SK-N-SH treated with all-trans-retinoic acid at 6 μM for 48 hours (cell line): ENCODE measurements at regions not wholly inside any gene's neighbourhood (a gene's known extent, or its start where the extent isn't known, plus 50 kb on each side); places are given as distances from the start of the nearest gene placed in this dataset.

ENCODE experiments used
- ZFP3 ChIP-seq: fragments of 250-450 bp; sonication (Bioruptor Pico); IDR thresholded peaks from 2 replicates; pipeline ENCODE4 v1.5.0; 2020; ENCODE audit warnings: mild to moderate bottlenecking, moderate library complexity
- TF ChIP-seq, protein P1 (sequence below): fragments of 250-450 bp; sonication (Bioruptor Pico); IDR thresholded peaks from 2 replicates; pipeline ENCODE4 v1.8.0; 2020; ENCODE audit warnings: mild to moderate bottlenecking, moderate library complexity, borderline replicate concordance

DNA sequence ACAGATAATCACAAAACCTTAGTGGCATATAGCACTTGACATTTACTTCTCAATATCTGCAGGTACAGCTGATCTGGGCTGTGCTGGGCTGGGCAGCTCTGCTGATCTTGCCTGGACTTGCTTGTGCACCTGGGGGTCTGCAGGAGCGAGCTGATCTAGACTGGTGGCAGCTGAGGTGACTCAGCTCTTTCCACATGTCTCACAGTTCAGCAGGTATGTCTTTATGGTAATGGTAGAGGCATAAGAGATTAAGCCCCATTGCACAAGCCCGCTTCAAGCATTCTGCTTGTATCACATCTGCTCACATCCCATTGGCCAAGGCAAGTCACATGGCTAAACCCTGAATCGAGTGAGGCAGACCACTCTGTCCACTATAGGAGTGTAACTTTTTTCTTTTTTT is 506.7 kb downstream of the BCOR start:
- TF ChIP-seq ZFP3, result no peak
- TF ChIP-seq, protein P1, sequence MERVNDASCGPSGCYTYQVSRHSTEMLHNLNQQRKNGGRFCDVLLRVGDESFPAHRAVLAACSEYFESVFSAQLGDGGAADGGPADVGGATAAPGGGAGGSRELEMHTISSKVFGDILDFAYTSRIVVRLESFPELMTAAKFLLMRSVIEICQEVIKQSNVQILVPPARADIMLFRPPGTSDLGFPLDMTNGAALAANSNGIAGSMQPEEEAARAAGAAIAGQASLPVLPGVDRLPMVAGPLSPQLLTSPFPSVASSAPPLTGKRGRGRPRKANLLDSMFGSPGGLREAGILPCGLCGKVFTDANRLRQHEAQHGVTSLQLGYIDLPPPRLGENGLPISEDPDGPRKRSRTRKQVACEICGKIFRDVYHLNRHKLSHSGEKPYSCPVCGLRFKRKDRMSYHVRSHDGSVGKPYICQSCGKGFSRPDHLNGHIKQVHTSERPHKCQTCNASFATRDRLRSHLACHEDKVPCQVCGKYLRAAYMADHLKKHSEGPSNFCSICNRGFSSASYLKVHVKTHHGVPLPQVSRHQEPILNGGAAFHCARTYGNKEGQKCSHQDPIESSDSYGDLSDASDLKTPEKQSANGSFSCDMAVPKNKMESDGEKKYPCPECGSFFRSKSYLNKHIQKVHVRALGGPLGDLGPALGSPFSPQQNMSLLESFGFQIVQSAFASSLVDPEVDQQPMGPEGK (CRISPR knock-in tag), result no peak
